Spleen (tissue), 11 donors: ENCODE measurements at regions not wholly inside any gene's neighbourhood (a gene's known extent, or its start where the extent isn't known, plus 50 kb on each side); places are given as distances from the start of the nearest gene placed in this dataset.

Source experiments
- DNase-seq: peaks from one replicate; pipeline ENCODE4 v3.0.0-alpha.2; 2020
- H3K27ac ChIP-seq, 8 donors: fragments of 200-600 bp; sonication (generic) in 7 of 8; 1 replicate in 4 of 8; 2 replicates in 4 of 8; pipeline versions ENCODE4 v1.5.0 to v1.8.0; 2016 to 2021; ENCODE audit warnings: inconsistent platforms in 4 of 8, mild to moderate bottlenecking in 4 of 8, moderate library complexity in 1 of 8
- H3K27me3 ChIP-seq, 7 donors: fragments of 200-600 bp; sonication (generic) in 6 of 7; replicated peaks in 1 of 7; 1 replicate in 4 of 7; 2 replicates in 3 of 7; pipeline versions ENCODE4 v1.5.0 to v1.8.0; 2016 to 2021; ENCODE audit warnings: inconsistent platforms in 3 of 7, mild to moderate bottlenecking in 1 of 7
- H3K36me3 ChIP-seq, 6 donors: fragments of 200-600 bp; sonication (generic) in 5 of 6; 1 replicate in 4 of 6; 2 replicates in 2 of 6; pipeline versions ENCODE4 v1.5.0 to v1.8.0; 2016 to 2021; ENCODE audit warnings: inconsistent platforms in 2 of 6
- H3K4me1 ChIP-seq, 6 donors: fragments of 200-600 bp; sonication (generic) in 5 of 6; 1 replicate in 3 of 6; 2 replicates in 3 of 6; pipeline versions ENCODE4 v1.5.0 to v1.8.0; 2016 to 2021; ENCODE audit warnings: inconsistent platforms in 3 of 6
- H3K4me3 ChIP-seq, 8 donors: fragments of 200-600 bp; sonication (generic) in 7 of 8; 1 replicate in 4 of 8; 2 replicates in 4 of 8; pipeline versions ENCODE4 v1.5.0 to v1.8.0; 2016 to 2021; ENCODE audit warnings: inconsistent platforms in 4 of 8, mild to moderate bottlenecking in 4 of 8, moderate library complexity in 2 of 8
- H3K9me3 ChIP-seq, 8 donors: fragments of 200-600 bp; sonication (generic) in 7 of 8; 1 replicate in 4 of 8; 2 replicates in 4 of 8; pipeline versions ENCODE4 v1.5.0 to v1.8.0; 2016 to 2021; ENCODE audit warnings: inconsistent platforms in 4 of 8
- POLR2A ChIP-seq, 3 donors: fragments of 450-650 bp; IDR thresholded peaks; one replicate each; pipeline ENCODE4 v1.5.1; 2017; ENCODE audit warnings: antibody characterized with exemption in 3 of 3, mild to moderate bottlenecking in 1 of 3
- POLR2AphosphoS5 ChIP-seq, 3 donors: sonication (generic); formaldehyde crosslinking; IDR thresholded peaks; one replicate each; pipeline ENCODE4 v1.5.1; 2017; ENCODE audit warnings: antibody characterized with exemption in 3 of 3
- WGBS, 5 donors: extraction: QIAGEN DNeasy Blood & Tissue Kit in 3 of 5; methylation state at CpG; one replicate each; pipeline versions ENCODE4 v1.1.5 to v1.1.7; 2013 to 2018; 5-methylcytosine and 5-hydroxymethylcytosine counted together
- intact Hi-C: fragments of 100-400 bp; cut with DNase I; formaldehyde crosslinking; loops from one replicate; pipeline ENCODE4 v1.15.0; 2023; ENCODE audit warnings: low total_unique reads
- TF ChIP-seq, protein P1 (sequence below), 11 experiments: fragments of 200-600 bp in 7 of 11; fragments of 450-650 bp in 4 of 11; sonication (generic) in 4 of 11; IDR thresholded peaks in 8 of 11; conservative IDR thresholded peaks in 3 of 11; 1 replicate in 7 of 11; 2 replicates in 4 of 11; pipeline versions ENCODE4 v1.4.0 to v1.8.0; 2016 to 2021; ENCODE audit warnings: antibody characterized with exemption in 11 of 11, inconsistent platforms in 4 of 11, mild to moderate bottlenecking in 1 of 11
- donor health status: healthy with polysubstance abuse.
- donor health status: DM: no; HTN: no; CAD: no; lungs with moderate emphysema.
- donor health status: DM: no; HTN: no; CAD: no.
- donor health status: Bipolar disorder and iron deficiency.
- donor health status: healthy.
- donor health status: DM: no; HTN: no; CAD: no.
- donor health status: DM: yes; HTN: yes; CAD: no.

DNA sequence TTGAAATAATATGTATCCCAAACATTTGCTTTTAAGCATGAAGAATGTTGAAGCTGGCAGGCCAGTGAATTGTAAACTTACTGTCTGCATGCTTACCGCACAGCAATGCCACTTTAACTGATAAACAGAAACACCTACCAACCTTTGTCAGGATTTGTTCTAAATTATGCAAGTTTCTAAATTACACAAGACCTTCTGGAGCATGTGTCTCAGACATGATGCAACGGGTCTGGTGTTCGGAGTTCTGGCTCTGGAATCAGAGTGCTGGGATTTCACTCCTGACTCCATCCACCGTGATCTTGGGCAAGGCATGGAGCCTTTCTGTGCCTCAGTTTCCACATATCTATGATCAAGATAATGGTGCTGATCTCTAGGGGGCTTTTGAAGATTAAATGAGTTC lies 111.2 kb downstream of the CCT6B start:
- no peaks in the 10 kb centered on the region for H3K36me3 ChIP-seq
- DNase-seq: no peak
- H3K27ac ChIP-seq: no peak overlapping the region
- H3K9me3 ChIP-seq: no peaks in the 10 kb centered on the region
- H3K4me3 ChIP-seq: no peak overlapping the region
- H3K4me1 ChIP-seq: no peaks in the 10 kb centered on the region
- WGBS, 5 donors: 49 to 86% (median 73%) methylated on average over 4 of the region's 4 CpGs
- H3K27me3 ChIP-seq: peaks cover 0 to 4% (median 0%) of the 10 kb centered on the region in 7 donors
- TF ChIP-seq, protein P1, sequence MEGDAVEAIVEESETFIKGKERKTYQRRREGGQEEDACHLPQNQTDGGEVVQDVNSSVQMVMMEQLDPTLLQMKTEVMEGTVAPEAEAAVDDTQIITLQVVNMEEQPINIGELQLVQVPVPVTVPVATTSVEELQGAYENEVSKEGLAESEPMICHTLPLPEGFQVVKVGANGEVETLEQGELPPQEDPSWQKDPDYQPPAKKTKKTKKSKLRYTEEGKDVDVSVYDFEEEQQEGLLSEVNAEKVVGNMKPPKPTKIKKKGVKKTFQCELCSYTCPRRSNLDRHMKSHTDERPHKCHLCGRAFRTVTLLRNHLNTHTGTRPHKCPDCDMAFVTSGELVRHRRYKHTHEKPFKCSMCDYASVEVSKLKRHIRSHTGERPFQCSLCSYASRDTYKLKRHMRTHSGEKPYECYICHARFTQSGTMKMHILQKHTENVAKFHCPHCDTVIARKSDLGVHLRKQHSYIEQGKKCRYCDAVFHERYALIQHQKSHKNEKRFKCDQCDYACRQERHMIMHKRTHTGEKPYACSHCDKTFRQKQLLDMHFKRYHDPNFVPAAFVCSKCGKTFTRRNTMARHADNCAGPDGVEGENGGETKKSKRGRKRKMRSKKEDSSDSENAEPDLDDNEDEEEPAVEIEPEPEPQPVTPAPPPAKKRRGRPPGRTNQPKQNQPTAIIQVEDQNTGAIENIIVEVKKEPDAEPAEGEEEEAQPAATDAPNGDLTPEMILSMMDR (IDR thresholded peaks at IDR 0.05 in 8 of 11, conservative IDR thresholded peaks at IDR 0.05 in 3 of 11): no peak
- TF ChIP-seq POLR2A (IDR thresholded peaks at IDR 0.05) (no peak), POLR2AphosphoS5 (IDR thresholded peaks at IDR 0.05) (no peak)
- intact Hi-C loops: loop anchor here (10.0 kb wide), 1 partner anchor 55 kb away; no protein-coding TSS in a partner anchor

GRCh38 chr17:34847938-34848337 lies 113.3 kb downstream of the CCT6B start:
- no peak for DNase-seq
- WGBS, 5 donors: 28 to 52% (median 44%) methylated on average over 3 of the region's 3 CpGs

DNA sequence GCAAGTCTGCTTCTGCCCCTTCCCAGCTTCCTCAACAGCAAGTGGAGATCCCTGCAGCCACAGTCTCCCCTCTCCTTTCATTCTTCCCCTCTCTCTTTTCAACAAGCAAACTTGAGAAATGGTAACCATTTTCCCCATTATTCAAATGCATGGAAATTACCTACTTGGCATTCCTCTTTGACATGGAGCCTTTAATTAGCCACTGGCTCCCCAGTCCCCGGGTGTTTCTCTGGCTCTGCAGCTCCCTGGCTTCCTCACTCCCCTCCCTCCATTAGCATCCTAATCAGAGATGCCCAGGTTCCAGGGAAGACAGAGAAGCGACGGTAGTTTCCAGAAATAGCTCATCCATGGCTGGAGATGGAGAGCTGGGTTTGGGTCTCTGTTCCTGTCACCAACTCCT lies 116.0 kb downstream of the CCT6B start:
- H3K27me3 ChIP-seq: no peaks in the 10 kb centered on the region
- no peaks in the 10 kb centered on the region for H3K36me3 ChIP-seq
- no peak overlapping the region for H3K4me3 ChIP-seq
- intact Hi-C loops: no loop called here
- no peak for DNase-seq
- TF ChIP-seq POLR2A (IDR thresholded peaks at IDR 0.05) (no peak), POLR2AphosphoS5 (IDR thresholded peaks at IDR 0.05) (no peak)
- TF ChIP-seq, protein P1 (IDR thresholded peaks at IDR 0.05 in 8 of 11, conservative IDR thresholded peaks at IDR 0.05 in 3 of 11): no peak
- peaks cover 0 to 13% (median 0%) of the 10 kb centered on the region in 6 donors for H3K4me1 ChIP-seq
- 59 to 75% (median 68%) methylated on average over 3 of the region's 3 CpGs for WGBS, 5 donors
- H3K9me3 ChIP-seq: no peaks in the 10 kb centered on the region
- H3K27ac ChIP-seq: no peak overlapping the region

More at GRCh38 chr17:34847938-34848337, 113.3 kb downstream of the CCT6B start:
- H3K4me3 ChIP-seq: no peak overlapping the region
- H3K27me3 ChIP-seq: no peaks in the 10 kb centered on the region
- H3K36me3 ChIP-seq: no peaks in the 10 kb centered on the region
- TF ChIP-seq, protein P1 (IDR thresholded peaks at IDR 0.05 in 8 of 11, conservative IDR thresholded peaks at IDR 0.05 in 3 of 11): no peak
- TF ChIP-seq POLR2A (IDR thresholded peaks at IDR 0.05) (no peak), POLR2AphosphoS5 (IDR thresholded peaks at IDR 0.05) (no peak)
- intact Hi-C loops: no loop called here
- H3K27ac ChIP-seq: no peak overlapping the region
- H3K4me1 ChIP-seq: no peaks in the 10 kb centered on the region
- H3K9me3 ChIP-seq: no peaks in the 10 kb centered on the region

DNA sequence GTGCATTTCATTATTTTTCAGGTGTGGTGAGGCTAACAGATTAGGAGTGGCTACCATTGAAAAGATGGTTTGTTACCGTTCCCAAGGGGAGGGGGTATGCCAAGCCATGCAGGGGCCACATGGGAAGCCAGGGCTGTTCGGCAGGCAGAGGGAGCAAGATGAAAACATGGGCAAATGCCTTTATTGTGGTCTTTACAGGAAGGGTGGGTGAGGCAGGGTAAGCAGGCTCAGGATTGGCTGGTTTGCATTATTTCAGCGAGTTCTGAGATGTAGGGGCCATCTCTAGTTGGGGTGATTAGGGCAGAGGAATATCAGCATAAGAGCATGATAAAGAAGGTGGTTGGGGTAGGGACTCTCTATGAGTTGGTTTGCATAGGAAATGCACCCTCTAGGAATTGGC lies 117.6 kb downstream of the CCT6B start:
- intact Hi-C loops: no loop called here
- TF ChIP-seq, protein P1 (IDR thresholded peaks at IDR 0.05 in 8 of 11, conservative IDR thresholded peaks at IDR 0.05 in 3 of 11): no peak
- TF ChIP-seq POLR2AphosphoS5 (IDR thresholded peaks at IDR 0.05) (no peak), POLR2A (IDR thresholded peaks at IDR 0.05) (no peak)
- H3K27me3 ChIP-seq: no peaks in the 10 kb centered on the region
- H3K9me3 ChIP-seq: no peaks in the 10 kb centered on the region
- 43 to 67% (median 57%) methylated on average over 3 of the region's 3 CpGs for WGBS, 5 donors
- H3K27ac ChIP-seq: no peak overlapping the region
- H3K4me1 ChIP-seq: peaks cover 0 to 16% (median 0%) of the 10 kb centered on the region in 6 donors
- H3K36me3 ChIP-seq: no peaks in the 10 kb centered on the region
- no peak overlapping the region for H3K4me3 ChIP-seq
- no peak for DNase-seq
